ENCODE measurements at regions not wholly inside any gene's neighbourhood (a gene's known extent, or its start where the extent isn't known, plus 50 kb on each side); places are given as distances from the start of the nearest gene placed in this dataset.

- TF ChIP-seq POLR2A (IDR thresholded peaks at IDR 0.05) (no peak), CTCF (IDR thresholded peaks at IDR 0.05) (no peak)
- Histone ChIP-seq H3K27ac (no peak overlapping the region), H3K4me1 (peaks cover 0 to 15% (median 0%) of the 10 kb centered on the region in 12 donors), H3K4me3 (no peak overlapping the region), H3K36me3 (no peaks in the 10 kb centered on the region), H3K27me3 (no peaks in the 10 kb centered on the region), H3K9me3 (no peaks in the 10 kb centered on the region)
- intact Hi-C loops (cut with DNase I), result no loop called here
- DNase-seq (no peak), ATAC-seq (no peak)
- WGBS, 4 donors, result 95 to 97% (median 95%) methylated on average over 2 of the region's 2 CpGs
Observed at GRCh38 chr4:152154433-152154832, 381.5 kb downstream of the FBXW7 start.

GRCh38 chr4:152153476-152154270, 382.2 kb downstream of the FBXW7 start:
- Histone ChIP-seq H3K36me3 (no peaks in the 10 kb centered on the region), H3K27me3 (no peaks in the 10 kb centered on the region), H3K27ac (no peak overlapping the region), H3K9me3 (no peaks in the 10 kb centered on the region), H3K4me3 (no peak overlapping the region), H3K4me1 (peaks cover 0 to 15% (median 0%) of the 10 kb centered on the region in 12 donors)
- DNase-seq (no peak), ATAC-seq (no peak)
- intact Hi-C loops (cut with DNase I), result no loop called here
- no peak for TF ChIP-seq POLR2A (IDR thresholded peaks at IDR 0.05)
- no peak for TF ChIP-seq CTCF (IDR thresholded peaks at IDR 0.05)
- 90 to 96% (median 91%) methylated on average over 8 of the region's 8 CpGs for WGBS, 4 donors

- peaks cover 0 to 17% (median 14%) of the 10 kb centered on the region in 12 donors for H3K9me3 ChIP-seq
- H3K27me3 ChIP-seq, result no peaks in the 10 kb centered on the region
- H3K4me1 ChIP-seq, result no peaks in the 10 kb centered on the region
- ATAC-seq, result no peak
- TF ChIP-seq POLR2A (IDR thresholded peaks at IDR 0.05), result no peak
- TF ChIP-seq CTCF (IDR thresholded peaks at IDR 0.05), result no peak
- H3K27ac ChIP-seq, result no peak overlapping the region
- no peak overlapping the region for H3K4me3 ChIP-seq
- no peak for DNase-seq
- WGBS, 4 donors, result 76 to 91% (median 83%) methylated on average over 3 of the region's 3 CpGs
- intact Hi-C loops (cut with DNase I), result no loop called here
- no peaks in the 10 kb centered on the region for H3K36me3 ChIP-seq
Observed at GRCh38 chr4:152150214-152150613, 385.7 kb downstream of the FBXW7 start.

GRCh38 chr4:152149745-152150144, 386.1 kb downstream of the FBXW7 start:
- Histone ChIP-seq H3K27me3 (no peaks in the 10 kb centered on the region), H3K9me3 (peaks cover 0 to 22% (median 17%) of the 10 kb centered on the region in 12 donors), H3K27ac (no peak overlapping the region), H3K4me3 (no peak overlapping the region), H3K4me1 (no peaks in the 10 kb centered on the region), H3K36me3 (no peaks in the 10 kb centered on the region)
- no peak for TF ChIP-seq CTCF (IDR thresholded peaks at IDR 0.05)
- TF ChIP-seq POLR2A (IDR thresholded peaks at IDR 0.05), result no peak
- ATAC-seq, result no peak
- WGBS, 4 donors, result 77 to 94% (median 84%) methylated on average over 3 of the region's 3 CpGs
- DNase-seq, result no peak
- intact Hi-C loops (cut with DNase I), result no loop called here
